ENCODE measurements at regions not wholly inside any gene's neighbourhood (a gene's known extent, or its start where the extent isn't known, plus 50 kb on each side); places are given as distances from the start of the nearest gene placed in this dataset.

DNA sequence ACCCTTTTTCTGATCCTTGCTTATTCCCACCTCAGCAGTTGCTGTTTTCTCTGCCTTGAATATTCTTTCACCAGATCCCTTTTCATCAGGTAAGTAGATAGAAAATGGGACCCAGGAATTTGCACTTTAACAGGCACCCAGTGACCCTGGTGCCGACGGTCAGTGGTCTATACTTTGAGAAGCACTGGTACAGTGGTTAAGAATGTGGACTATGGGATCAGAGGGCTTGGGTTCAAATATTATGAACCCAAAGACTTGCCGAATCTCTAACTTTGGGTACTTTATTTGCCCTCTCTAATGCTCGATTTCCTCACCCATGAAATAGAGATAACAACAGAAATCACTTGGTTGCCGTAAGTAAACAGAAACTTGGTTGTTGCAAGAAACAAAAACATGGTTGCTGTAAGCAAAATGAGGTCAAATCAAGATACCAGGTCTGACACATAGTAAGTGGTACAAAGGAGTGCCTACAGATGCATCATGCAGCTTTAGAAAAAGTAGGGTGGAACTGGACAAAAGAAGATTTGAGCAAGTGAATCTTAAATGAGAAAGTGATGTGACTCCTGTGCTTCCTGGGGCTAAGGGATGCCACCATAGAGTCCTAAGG, 69.5 kb upstream of the GLS start:
- DNase-seq = no peak

DNA sequence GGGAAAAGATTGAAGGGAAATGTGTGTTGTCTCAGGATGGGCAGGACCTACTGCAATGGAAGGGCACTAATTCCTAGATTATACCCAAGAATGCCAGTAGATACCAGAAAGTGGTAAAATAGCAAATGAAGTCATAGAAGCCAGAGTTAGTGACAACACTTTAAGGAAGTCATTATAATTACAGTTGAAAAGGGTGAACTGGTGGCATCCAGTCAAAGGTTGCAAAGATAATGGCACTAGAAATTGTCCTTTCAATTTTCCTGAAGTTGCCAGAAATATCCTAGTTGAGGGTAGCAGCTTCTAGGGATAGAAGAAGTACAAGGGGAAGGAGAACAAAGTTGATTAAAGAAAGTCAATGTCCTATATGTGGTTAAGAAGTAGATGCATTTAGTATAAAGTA, 68.8 kb upstream of the GLS start:
- DNase-seq = no peak

DNA sequence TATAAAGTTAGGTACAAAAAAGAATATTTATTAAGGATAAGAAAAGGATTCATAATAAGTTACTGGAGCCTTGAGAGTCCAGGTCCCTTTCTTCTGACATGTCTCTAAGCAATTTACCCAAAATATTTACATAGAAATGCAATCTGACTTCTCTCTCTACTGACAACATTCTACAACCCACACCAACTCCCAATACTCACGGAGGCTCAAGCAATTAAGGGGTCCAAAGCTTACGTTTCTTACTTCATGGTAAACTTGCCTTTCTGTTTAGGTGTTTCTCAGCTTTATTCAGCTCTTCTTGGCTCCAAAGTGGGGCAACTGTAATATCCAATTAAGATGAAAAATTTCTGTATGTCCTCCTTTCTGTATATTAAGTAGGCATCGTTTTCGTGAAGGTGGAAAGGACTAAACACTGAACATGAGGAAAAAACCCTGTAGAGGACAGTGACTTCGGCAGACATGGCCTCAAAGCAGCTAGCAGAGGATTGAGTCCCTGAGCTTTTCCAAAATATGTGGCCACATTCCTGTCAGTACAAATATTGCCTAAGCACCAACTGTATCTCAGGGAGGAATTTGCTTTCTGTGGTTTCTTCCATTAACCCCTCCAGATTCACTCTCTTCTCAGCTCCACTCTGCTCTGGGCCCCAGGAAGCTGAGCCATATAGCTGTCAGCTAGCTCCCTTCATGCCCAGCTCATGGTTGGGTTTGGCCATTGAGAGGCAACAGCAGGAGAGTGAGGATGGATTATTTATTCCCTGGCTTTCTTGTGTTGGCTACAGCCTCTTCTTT, 67.9 kb upstream of the GLS start:
- DNase-seq = no peak

DNA sequence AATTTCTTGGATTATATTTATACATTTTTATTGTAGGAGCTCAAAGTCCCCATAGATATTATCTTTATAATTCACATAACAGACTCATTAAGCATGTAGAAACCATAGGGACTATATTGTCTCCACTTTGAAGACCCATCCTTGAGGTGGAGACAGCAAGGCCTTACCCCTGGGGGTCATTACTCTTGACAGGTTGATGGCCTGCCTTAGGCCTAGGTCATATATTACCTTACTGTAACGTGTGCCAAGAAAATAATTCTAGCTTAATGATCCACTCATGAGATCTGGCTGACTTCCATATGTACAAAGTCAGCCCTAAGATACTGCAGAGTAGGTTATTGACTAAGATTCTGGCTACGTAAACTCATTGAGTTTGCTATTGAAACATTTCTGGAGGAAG, 65.4 kb upstream of the GLS start:
- no peak for DNase-seq

DNA sequence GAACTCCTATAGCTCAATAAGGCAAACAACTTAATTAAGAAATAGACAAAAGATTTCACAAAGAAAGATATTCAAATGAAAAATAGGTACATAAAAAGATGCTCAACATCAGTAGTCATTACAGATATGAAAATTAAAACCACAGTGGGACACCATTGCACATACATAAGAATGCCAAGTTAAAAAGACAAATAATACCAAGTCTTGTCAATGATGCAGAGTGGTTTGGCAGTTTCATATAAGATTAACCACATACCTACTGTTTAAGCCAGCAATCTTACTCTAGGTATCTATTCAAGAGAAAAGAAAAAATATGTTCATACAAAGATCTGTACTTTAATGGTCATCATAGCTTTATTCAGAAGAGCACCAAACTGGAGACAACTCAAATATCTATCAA, 63.5 kb upstream of the GLS start:
- no peak for DNase-seq

DNA sequence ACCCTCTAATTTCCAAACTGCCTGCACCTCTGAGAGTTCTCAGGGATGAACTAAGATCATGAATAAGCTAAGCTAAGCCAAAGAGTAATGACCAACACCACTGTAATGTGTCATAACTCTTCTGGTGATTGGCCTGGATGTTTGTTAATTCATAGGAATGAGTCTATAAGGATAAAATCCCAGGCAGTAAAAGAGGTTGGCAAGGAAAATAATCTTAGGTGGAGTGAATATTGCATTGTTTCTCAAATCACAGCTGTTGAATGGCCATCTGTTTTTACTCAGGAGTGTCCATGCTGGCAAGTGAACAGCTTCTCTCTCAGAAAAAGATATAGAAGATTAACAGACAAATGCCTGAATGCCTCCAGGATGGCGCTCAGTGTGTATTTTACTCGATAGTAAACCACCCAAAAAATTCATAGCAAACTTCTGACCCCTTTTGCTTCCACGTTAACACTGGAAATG, 60.8 kb upstream of the GLS start:
- no peak for DNase-seq

DNA sequence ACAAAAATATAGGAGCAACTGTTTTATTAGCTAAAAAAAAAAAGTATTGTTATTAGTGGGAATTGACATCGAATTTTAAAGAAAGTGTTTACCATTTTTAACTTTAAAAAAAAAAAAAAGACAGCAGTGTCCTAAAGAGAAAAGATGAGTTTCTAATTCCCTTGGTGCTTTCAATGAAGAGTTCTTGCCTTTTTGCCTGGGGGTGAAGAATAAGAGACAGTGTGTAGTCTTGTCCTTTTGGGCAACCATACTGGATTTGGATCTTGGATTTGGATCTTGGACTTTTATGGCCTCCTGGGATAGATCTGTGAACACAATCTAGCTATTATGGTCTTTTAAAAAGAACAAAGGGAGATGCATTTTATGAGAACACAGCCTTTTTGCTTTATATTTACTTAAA, 60.2 kb upstream of the GLS start:
- no peak for DNase-seq

DNA sequence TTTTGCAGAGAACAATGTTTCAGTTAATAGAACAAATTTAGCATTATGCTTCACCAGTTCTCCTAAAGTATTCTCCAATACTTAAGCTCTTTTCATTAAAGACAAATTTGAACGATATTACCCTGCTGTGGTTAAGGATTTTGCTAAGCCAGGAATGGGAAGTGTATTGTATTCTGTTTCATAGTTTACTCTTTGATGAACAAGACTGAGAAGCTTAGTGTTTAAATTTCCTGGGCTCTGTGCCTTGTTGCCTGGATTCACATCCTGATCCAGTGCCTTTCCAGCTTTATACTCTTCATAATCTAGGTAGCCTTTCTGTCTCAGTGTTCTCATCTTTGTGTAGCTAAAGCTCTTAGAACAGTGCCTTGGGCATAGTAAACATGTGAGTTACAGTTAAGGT, 58.6 kb upstream of the GLS start:
- no peak for DNase-seq

DNA sequence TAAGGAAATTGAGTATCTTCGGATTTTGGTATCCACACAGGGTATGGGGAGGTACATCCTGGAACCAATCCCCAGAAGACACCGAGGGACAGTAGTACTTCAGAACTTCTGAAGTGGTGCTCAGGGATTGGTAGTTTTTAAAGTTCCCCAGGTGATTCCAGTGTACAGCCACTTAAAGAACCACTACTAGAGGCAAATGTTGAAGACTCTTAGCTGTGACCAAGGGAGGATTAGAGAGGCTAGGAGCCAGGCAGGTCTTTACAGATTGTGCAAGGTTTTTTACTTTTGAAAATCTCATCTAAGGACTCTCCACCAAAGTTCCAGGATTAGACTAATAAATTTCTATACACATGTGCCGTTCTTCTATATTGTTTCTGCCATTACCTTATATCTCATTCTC, 52.9 kb upstream of the GLS start:
- no peak for DNase-seq

DNA sequence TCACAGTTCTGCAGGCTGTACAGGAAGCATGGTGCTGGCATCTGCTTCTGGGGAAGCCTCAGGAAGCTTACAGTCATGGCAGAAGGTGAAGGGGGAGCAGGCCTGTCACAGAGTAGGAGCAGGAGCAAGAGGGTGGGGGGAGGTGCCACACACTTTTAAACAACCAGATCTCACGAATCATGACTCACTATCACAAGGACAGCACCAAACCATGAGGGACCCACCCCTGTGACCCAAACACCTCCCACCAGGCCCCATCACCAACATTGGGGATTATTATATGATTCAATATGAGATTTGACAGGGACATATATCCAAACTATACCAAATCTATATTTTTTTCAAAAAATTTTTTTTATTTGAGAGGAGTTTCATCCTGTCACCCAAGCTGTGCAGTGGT, 51.0 kb upstream of the GLS start:
- DNase-seq = no peak
